ENCODE measurements at regions not wholly inside any gene's neighbourhood (a gene's known extent, or its start where the extent isn't known, plus 50 kb on each side); places are given as distances from the start of the nearest gene placed in this dataset.

GRCh38 chr1:30334767-30335166, 388.6 kb downstream of the MATN1 start:
- H3K4me3 Mint-ChIP-seq (ENCODE audit: unreplicated experiment), result no peak overlapping the region
- no peaks in the 10 kb centered on the region for H3K36me3 ChIP-seq (ENCODE audit: control insufficient read depth, insufficient read depth, low read length)
- H3K27me3 Mint-ChIP-seq (ENCODE audit: insufficient read depth, unreplicated experiment), result no peaks in the 10 kb centered on the region
- H3K27me3 ChIP-seq (replicated peaks; ENCODE audit: control insufficient read depth, insufficient read depth, low read length), result no peaks in the 10 kb centered on the region
- ChIA-PET CTCF (no interaction called here), POLR2A (no interaction called here)
- no peaks in the 10 kb centered on the region for H3K36me3 Mint-ChIP-seq (ENCODE audit: insufficient read depth, unreplicated experiment)
- no peaks in the 10 kb centered on the region for H3K9me3 ChIP-seq
- H3K4me1 ChIP-seq, result no peaks in the 10 kb centered on the region
- H3K27ac Mint-ChIP-seq (ENCODE audit: unreplicated experiment), result no peak overlapping the region
- DNase-seq, result no peak
- no peak for TF ChIP-seq CTCF (IDR thresholded peaks at IDR 0.05; ENCODE audit: insufficient read depth in 1 of 2, low read depth in 1 of 2, low read length in 1 of 2, severe bottlenecking in 1 of 2, unreplicated experiment in 1 of 2)
- no TSS peak for BruUV-seq (replicated peaks)
- H3K4me1 Mint-ChIP-seq (ENCODE audit: low read depth, unreplicated experiment), result no peaks in the 10 kb centered on the region
- intact Hi-C loops (cut with micrococcal nuclease; ENCODE audit: unreplicated experiment), result no loop called here
- no peaks in the 10 kb centered on the region for H3K9me3 Mint-ChIP-seq (ENCODE audit: unreplicated experiment)
- H3K4me3 ChIP-seq (ENCODE audit: low read depth, low read length), result no peak overlapping the region

GRCh38 chr1:30332116-30333094, 391.0 kb downstream of the MATN1 start:
- CTCF ChIA-PET, result no interaction called here

More at GRCh38 chr1:30332116-30333094, 391.0 kb downstream of the MATN1 start:
- H3K36me3 ChIP-seq (ENCODE audit: control insufficient read depth, insufficient read depth, low read length), result no peaks in the 10 kb centered on the region
- no TSS peak for BruUV-seq (replicated peaks)
- Mint-ChIP-seq H3K4me1 (ENCODE audit: low read depth, unreplicated experiment) (no peaks in the 10 kb centered on the region), H3K27ac (ENCODE audit: unreplicated experiment) (no peak overlapping the region), H3K27me3 (ENCODE audit: insufficient read depth, unreplicated experiment) (peaks cover 3% of the 10 kb centered on the region), H3K36me3 (ENCODE audit: insufficient read depth, unreplicated experiment) (no peaks in the 10 kb centered on the region), H3K4me3 (ENCODE audit: unreplicated experiment) (no peak overlapping the region), H3K9me3 (ENCODE audit: unreplicated experiment) (no peaks in the 10 kb centered on the region)
- no peak for TF ChIP-seq CTCF (IDR thresholded peaks at IDR 0.05; ENCODE audit: insufficient read depth in 1 of 2, low read depth in 1 of 2, low read length in 1 of 2, severe bottlenecking in 1 of 2, unreplicated experiment in 1 of 2)
- no peak overlapping the region for H3K4me3 ChIP-seq (ENCODE audit: low read depth, low read length)
- H3K9me3 ChIP-seq, result no peaks in the 10 kb centered on the region
- H3K4me1 ChIP-seq, result no peaks in the 10 kb centered on the region
- POLR2A ChIA-PET, result no interaction called here
- DNase-seq, result no peak
- no peaks in the 10 kb centered on the region for H3K27me3 ChIP-seq (replicated peaks; ENCODE audit: control insufficient read depth, insufficient read depth, low read length)
- intact Hi-C loops (cut with micrococcal nuclease; ENCODE audit: unreplicated experiment), result no loop called here
